ENCODE measurements at regions not wholly inside any gene's neighbourhood (a gene's known extent, or its start where the extent isn't known, plus 50 kb on each side); places are given as distances from the start of the nearest gene placed in this dataset.

GRCh38 chr5:168022446-168023169 lies 268.8 kb upstream of the WWC1 start:
- DNase-seq (ENCODE audit: low spot score), result no peak

GRCh38 chr5:168023191-168023590 lies 268.3 kb upstream of the WWC1 start:
- no peak for DNase-seq (ENCODE audit: low spot score)

DNA sequence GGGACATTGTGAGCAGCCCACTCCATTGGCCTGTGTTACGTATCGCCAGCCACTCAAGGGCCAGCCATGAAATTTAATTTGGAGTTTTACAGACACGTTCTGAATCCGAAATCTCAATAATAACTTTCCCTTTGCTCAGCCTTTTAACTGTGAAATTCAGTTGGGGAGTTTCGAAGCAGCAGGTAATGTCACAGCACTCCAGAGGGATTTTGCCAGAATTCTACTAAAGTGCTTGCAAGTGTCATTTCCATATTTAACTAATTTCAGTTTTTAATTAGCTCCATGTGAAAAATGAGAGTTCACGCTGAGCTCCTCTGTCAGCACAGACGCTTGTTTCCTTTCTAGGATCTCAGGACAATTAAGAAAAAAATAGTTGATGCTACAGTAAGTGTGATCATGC lies 267.1 kb upstream of the WWC1 start:
- no peak for DNase-seq (ENCODE audit: low spot score)

- DNase-seq (ENCODE audit: low spot score), result no peak
Measured at GRCh38 chr5:168027007-168027406, 264.4 kb upstream of the WWC1 start.

DNA sequence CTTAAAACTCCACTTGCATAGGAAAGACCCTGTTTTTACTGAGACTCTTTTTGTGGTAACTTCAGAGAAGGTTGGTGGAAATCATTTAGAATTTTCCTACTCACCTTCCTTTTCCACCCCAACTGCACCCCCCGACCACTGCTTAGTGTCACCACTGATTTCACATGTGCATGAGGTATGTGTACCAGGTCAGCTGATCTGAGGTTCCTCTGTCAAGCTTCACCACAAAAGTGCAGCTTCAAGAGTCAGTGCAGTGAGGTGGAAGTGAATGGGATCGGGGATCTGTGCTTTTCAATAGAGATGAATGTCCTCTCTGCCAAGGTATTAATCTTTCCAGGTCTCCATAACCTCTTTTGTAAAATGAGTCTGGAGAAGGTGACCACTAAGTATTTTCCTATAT lies 260.5 kb upstream of the WWC1 start:
- no peak for DNase-seq (ENCODE audit: low spot score)

DNA sequence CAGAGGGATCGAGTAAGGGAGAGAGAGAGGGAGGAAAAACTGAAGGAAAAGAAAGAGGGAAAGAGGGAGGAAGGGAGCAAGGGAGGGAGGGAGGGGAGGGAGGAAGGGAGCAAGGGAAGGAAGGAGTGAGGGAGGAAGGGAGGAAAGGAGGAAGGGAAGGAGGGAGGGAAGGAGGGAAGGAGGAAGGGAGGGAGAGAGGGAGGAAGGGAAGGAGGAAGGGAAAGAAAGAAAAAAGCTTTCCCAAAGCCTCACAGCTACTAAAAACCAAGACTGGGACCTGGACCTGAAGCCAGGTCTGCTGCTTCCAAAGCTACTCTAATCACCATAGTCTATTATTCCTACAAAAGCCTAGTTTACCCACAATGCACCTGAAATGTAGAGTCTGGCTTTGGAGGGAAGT lies 259.8 kb upstream of the WWC1 start:
- DNase-seq (ENCODE audit: low spot score), result no peak

GRCh38 chr5:168039039-168039438 lies 252.4 kb upstream of the WWC1 start:
- no peak for DNase-seq (ENCODE audit: low spot score)

- DNase-seq (ENCODE audit: low spot score), result no peak
Measured at GRCh38 chr5:168039566-168040248, 251.7 kb upstream of the WWC1 start.

GRCh38 chr5:168041583-168041982 lies 249.9 kb upstream of the WWC1 start:
- no peak for DNase-seq (ENCODE audit: low spot score)

GRCh38 chr5:168042284-168043068 lies 249.0 kb upstream of the WWC1 start:
- no peak for DNase-seq (ENCODE audit: low spot score)

- no peak for DNase-seq (ENCODE audit: low spot score)
Measured at GRCh38 chr5:168046163-168046562, 245.3 kb upstream of the WWC1 start.

GRCh38 chr5:168047043-168047668 lies 244.3 kb upstream of the WWC1 start:
- peak; percentile 4 for DNase-seq (ENCODE audit: low spot score)

DNA sequence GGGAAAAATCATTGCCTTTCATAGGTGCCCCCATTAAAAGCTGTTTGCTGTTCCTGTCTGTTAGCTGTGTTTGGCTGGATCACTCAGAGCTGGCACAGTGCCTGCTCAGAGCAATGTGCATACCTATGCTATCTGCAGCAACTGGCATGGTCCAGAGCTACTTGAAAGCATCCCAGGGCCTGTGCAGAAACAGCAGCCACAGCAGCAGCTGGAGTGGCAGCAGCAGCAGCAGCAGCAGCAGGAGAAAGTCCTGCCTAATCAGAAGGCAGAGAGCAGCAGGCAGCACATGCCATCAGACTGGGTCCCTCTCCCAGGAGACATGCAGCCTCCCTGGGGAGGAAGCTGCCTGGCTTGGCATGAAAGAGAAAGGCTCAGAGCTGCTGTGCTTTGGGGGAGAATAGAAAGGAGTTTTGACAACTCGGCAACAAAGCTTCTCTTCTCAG lies 243.8 kb upstream of the WWC1 start:
- DNase-seq (ENCODE audit: low spot score), result no peak

GRCh38 chr5:168048486-168048885 lies 243.0 kb upstream of the WWC1 start:
- no peak for DNase-seq (ENCODE audit: low spot score)

- DNase-seq (ENCODE audit: low spot score), result no peak
Measured at GRCh38 chr5:168052686-168053085, 238.8 kb upstream of the WWC1 start.

DNA sequence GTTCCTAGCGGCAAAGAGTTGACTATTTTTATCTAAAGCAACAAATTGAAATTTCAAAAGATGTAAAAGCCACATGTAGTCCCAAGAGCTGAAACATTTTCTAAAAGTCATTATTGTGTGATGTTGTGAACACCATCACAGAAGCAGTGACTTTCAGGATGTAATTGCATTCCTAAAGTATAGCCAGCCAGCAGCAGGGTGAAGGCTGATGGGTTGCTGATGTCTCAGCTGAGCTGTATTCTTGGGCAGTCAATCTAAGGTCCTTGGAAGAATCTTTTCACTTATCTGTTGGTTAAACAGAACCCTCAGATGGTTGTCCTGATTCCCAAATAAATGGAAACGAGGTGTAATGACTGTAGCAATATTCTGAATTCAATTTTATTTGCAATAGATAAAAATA lies 237.4 kb upstream of the WWC1 start:
- no peak for DNase-seq (ENCODE audit: low spot score)

DNA sequence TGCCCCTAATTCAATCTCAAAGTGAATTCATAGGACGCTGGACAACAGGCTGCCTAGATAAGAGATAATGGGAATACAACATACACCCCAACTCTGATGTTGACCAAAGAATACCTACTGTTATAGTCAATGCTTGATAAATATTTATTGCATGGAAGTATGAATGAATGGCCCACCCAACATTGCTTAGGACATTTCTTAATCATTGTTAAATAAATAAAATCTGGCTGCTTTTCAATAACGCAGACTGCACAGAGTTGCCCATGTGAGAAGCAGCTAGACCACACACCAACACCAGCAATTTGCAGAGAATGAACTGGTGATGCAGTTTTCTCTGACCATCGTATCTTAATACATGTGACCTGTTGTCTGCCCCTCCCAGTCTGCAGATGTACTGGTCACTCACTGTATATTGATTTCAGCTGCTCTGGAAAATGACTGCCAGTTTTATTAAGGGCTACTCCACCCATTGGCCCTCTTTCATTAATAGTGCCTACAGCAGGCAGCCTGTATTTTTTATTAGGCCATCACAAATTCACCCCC lies 236.2 kb upstream of the WWC1 start:
- no peak for DNase-seq (ENCODE audit: low spot score)

DNA sequence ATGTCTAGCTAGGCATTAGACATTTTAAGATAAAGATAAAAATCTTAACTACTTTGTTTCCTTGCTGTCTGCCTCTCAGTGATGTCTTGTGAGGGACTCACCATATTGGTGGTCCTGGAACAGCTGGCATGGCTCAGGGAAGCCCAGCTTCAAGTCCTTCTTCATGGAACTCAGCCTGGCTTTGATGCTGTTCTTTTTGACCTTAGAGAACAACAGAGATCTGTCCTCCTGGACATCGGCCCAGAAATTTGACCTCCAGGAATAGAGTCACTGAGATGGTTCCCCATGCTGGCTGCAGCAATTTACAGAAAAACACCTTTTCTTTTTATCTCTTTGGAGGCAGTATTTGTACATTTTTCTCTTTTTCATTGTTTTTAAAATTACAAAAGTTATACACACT lies 235.5 kb upstream of the WWC1 start:
- no peak for DNase-seq (ENCODE audit: low spot score)

DNA sequence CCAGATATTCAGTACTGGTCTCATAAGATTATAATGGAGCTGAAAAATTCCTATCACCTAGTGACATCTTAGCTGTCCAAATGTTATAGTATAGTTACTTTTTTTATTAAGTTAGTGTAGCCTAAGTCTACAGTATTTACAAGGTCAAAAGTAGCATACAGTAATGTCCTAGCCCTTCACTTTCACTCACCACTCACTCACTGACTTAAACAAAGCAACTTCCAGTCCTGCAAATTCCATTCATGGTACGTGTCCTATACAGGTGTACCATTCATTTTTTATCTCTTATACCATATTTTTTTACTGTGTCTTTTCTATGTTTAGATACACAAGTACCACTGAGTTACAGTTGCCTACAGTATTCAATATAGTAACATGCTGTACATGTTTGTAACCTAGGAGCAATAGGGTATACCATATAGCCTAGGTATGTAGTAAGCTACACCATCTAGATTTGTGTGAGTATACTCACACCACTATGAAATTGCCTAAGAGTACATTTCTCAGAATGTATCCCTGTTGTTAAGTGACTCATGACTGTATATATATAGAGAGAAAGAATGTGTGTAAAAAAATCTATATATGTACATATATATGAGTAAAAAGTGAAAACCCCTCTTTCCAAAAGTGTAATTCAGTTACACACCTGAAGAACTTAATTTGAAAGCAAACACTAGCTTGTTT lies 234.8 kb upstream of the WWC1 start:
- DNase-seq (ENCODE audit: low spot score), result no peak

GRCh38 chr5:168057905-168058304 lies 233.5 kb upstream of the WWC1 start:
- no peak for DNase-seq (ENCODE audit: low spot score)

DNA sequence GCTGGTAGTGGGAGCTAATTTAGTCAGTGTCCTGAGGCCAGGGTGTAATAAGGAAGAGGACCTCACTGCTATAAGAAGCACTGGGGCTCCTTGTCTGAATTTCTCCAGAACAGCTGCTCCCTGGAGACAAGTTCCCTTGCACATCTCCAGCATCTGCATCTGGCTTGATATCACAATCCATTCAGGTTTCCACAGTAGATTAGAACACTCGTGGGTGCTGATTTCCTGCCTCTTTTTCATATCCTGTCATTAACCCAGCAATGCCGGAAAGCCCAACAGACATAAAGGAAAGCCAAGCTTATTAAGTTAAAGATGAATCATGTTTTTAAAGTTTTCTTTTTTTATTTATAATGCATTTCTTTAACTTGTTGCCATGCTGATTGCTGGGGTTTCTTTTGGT lies 232.3 kb upstream of the WWC1 start:
- DNase-seq (ENCODE audit: low spot score), result no peak

DNA sequence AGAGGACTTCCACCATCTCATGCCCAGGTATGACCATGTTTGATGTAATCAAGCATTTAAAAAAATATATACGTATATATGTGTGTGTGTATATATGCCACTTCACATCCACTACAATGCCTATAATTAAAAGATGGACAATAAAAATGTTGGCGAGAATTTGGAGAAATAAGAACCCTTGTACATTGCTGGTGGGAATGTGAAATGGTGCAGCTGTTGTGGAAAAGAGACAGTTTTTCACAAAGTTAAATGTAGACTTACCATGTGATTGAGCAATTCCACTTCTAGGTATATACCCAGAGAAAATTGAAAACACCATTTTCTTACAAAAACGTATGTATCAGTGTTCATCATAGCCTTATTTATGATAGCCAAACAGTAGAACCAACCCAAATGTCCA lies 229.2 kb upstream of the WWC1 start:
- no peak for DNase-seq (ENCODE audit: low spot score)
